GM18909 (cell line): ENCODE measurements at regions not wholly inside any gene's neighbourhood (a gene's known extent, or its start where the extent isn't known, plus 50 kb on each side); places are given as distances from the start of the nearest gene placed in this dataset.

Source experiments
- ATAC-seq: cut with Tn5 transposase; IDR thresholded peaks from one replicate; pipeline ENCODE4 v1.9.1; 2021; ENCODE audit warnings: mild to moderate bottlenecking; ENCODE audit not compliant: unreplicated experiment, poor library complexity

GRCh38 chr2:8073916-8074315 lies 607.9 kb upstream of the ID2 start:
- no peak for ATAC-seq

GRCh38 chr2:8076448-8077342 lies 605.2 kb upstream of the ID2 start:
- ATAC-seq = no peak

- no peak for ATAC-seq
Observed at GRCh38 chr2:8078705-8079104, 603.2 kb upstream of the ID2 start.

- no peak for ATAC-seq
Observed at GRCh38 chr2:8080063-8080462, 601.8 kb upstream of the ID2 start.

- no peak for ATAC-seq
Observed at GRCh38 chr2:8081130-8081529, 600.7 kb upstream of the ID2 start.

GRCh38 chr2:8082840-8083239 lies 599.0 kb upstream of the ID2 start:
- no peak for ATAC-seq

- no peak for ATAC-seq
Observed at GRCh38 chr2:8086357-8086756, 595.5 kb upstream of the ID2 start.

GRCh38 chr2:8086796-8087479 lies 594.9 kb upstream of the ID2 start:
- ATAC-seq = no peak

- ATAC-seq = no peak
Observed at GRCh38 chr2:8087480-8087840, 594.4 kb upstream of the ID2 start.

GRCh38 chr2:8088810-8089209 lies 593.0 kb upstream of the ID2 start:
- no peak for ATAC-seq

- ATAC-seq = no peak
Observed at GRCh38 chr2:8089596-8089995, 592.3 kb upstream of the ID2 start.

GRCh38 chr2:8090748-8091700 lies 590.8 kb upstream of the ID2 start:
- ATAC-seq = no peak

GRCh38 chr2:8094526-8094925 lies 587.3 kb upstream of the ID2 start:
- no peak for ATAC-seq

- no peak for ATAC-seq
Observed at GRCh38 chr2:8095978-8096377, 585.9 kb upstream of the ID2 start.

- ATAC-seq = no peak
Observed at GRCh38 chr2:8096484-8096883, 585.4 kb upstream of the ID2 start.

- ATAC-seq = no peak
Observed at GRCh38 chr2:8098476-8099266, 583.2 kb upstream of the ID2 start.

- no peak for ATAC-seq
Observed at GRCh38 chr2:8099267-8099582, 582.6 kb upstream of the ID2 start.

- no peak for ATAC-seq
Observed at GRCh38 chr2:8101614-8102277, 580.1 kb upstream of the ID2 start.

- ATAC-seq = no peak
Observed at GRCh38 chr2:8102470-8102869, 579.4 kb upstream of the ID2 start.
